ENCODE measurements at regions not wholly inside any gene's neighbourhood (a gene's known extent, or its start where the extent isn't known, plus 50 kb on each side); places are given as distances from the start of the nearest gene placed in this dataset.

DNA sequence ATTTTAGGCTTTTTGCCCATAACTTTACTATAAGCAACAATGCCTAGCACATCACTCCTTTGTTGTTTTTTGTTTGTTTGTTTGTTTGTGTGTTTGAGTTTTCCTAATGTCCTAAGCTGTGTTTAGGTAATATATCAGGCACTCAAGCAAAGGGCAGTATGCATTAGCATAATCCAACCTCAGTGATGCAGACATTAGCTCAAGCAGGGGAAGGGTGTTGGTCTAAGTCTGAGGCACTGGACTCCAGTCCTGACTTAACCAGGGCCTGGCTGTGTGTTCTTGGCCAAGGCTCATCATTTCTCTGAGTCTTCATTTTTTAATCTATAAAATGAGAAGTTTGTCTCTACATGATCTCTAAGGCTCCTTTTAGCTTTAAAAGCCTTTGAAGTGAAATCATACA lies 65.9 kb upstream of the RFC3 start:
- H3K27ac ChIP-seq: no peak overlapping the region
- no peaks in the 10 kb centered on the region for H3K27me3 ChIP-seq (replicated peaks)
- TF ChIP-seq, protein P1, sequence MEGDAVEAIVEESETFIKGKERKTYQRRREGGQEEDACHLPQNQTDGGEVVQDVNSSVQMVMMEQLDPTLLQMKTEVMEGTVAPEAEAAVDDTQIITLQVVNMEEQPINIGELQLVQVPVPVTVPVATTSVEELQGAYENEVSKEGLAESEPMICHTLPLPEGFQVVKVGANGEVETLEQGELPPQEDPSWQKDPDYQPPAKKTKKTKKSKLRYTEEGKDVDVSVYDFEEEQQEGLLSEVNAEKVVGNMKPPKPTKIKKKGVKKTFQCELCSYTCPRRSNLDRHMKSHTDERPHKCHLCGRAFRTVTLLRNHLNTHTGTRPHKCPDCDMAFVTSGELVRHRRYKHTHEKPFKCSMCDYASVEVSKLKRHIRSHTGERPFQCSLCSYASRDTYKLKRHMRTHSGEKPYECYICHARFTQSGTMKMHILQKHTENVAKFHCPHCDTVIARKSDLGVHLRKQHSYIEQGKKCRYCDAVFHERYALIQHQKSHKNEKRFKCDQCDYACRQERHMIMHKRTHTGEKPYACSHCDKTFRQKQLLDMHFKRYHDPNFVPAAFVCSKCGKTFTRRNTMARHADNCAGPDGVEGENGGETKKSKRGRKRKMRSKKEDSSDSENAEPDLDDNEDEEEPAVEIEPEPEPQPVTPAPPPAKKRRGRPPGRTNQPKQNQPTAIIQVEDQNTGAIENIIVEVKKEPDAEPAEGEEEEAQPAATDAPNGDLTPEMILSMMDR (IDR thresholded peaks at IDR 0.05; ENCODE audit: low read depth, low read length, missing control alignments): no peak
- no peak overlapping the region for H3K4me3 ChIP-seq (ENCODE audit: low read depth, low read length)
- in situ Hi-C loops (cut with HindIII; ENCODE audit: low pct_ligation_motif_present, low sequenced_read_pairs): no loop called here
- no peak for DNase-seq
- H3K36me3 ChIP-seq (replicated peaks): no peaks in the 10 kb centered on the region

DNA sequence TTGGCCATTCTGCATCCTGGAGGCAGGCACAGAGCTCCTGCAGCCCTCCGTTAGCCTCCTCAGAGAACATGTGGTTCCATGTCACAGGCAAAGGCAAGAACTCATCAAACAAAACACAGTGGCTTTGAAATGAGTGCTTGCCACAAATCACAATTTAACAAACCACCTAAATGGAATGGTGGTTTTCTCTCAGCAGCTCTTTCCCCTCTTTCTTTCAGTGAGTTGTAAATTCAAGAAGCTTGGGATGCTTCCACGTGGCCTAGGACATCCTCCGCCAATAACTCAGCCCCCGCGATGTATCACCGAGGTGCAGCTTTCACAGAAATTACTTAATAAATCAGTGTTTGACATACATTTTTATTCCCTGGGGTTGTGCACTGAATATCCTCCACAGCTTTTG lies 65.4 kb upstream of the RFC3 start:
- DNase-seq: no peak
- H3K4me3 ChIP-seq (ENCODE audit: low read depth, low read length): no peak overlapping the region
- H3K36me3 ChIP-seq (replicated peaks): no peaks in the 10 kb centered on the region
- in situ Hi-C loops (cut with HindIII; ENCODE audit: low pct_ligation_motif_present, low sequenced_read_pairs): no loop called here
- TF ChIP-seq, protein P1 (IDR thresholded peaks at IDR 0.05; ENCODE audit: low read depth, low read length, missing control alignments): no peak
- H3K27ac ChIP-seq: no peak overlapping the region
- H3K27me3 ChIP-seq (replicated peaks): no peaks in the 10 kb centered on the region

GRCh38 chr13:33756929-33757328 lies 61.0 kb upstream of the RFC3 start:
- TF ChIP-seq, protein P1 (IDR thresholded peaks at IDR 0.05; ENCODE audit: low read depth, low read length, missing control alignments): no peak
- no peaks in the 10 kb centered on the region for H3K36me3 ChIP-seq (replicated peaks)
- H3K27ac ChIP-seq: no peak overlapping the region
- DNase-seq: no peak
- no peak overlapping the region for H3K4me3 ChIP-seq (ENCODE audit: low read depth, low read length)
- in situ Hi-C loops (cut with HindIII; ENCODE audit: low pct_ligation_motif_present, low sequenced_read_pairs): no loop called here
- no peaks in the 10 kb centered on the region for H3K27me3 ChIP-seq (replicated peaks)

DNA sequence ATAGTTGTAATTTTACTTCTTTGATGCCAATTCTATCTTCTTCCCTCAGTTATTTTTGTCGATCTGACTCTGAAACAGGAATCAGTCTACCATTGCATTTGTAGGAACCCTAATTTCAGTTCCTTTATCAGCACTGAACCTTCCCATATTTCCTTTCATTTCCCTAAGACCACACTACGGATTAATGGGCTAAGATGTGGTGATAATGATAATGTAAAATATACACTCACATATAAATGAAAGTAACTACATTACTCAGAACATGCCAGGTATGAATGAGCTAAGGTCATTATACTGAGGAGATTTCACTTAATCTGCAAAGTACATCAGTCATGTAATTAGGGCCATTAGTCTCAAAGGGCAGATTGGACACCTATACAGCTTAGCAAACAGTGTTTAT lies 60.2 kb upstream of the RFC3 start:
- H3K27me3 ChIP-seq (replicated peaks): no peaks in the 10 kb centered on the region
- H3K27ac ChIP-seq: no peak overlapping the region
- DNase-seq: no peak
- TF ChIP-seq, protein P1 (IDR thresholded peaks at IDR 0.05; ENCODE audit: low read depth, low read length, missing control alignments): no peak
- H3K4me3 ChIP-seq (ENCODE audit: low read depth, low read length): no peak overlapping the region
- H3K36me3 ChIP-seq (replicated peaks): no peaks in the 10 kb centered on the region
- in situ Hi-C loops (cut with HindIII; ENCODE audit: low pct_ligation_motif_present, low sequenced_read_pairs): no loop called here

- H3K4me3 ChIP-seq (ENCODE audit: low read depth, low read length): no peak overlapping the region
- H3K27me3 ChIP-seq (replicated peaks): no peaks in the 10 kb centered on the region
- in situ Hi-C loops (cut with HindIII; ENCODE audit: low pct_ligation_motif_present, low sequenced_read_pairs): no loop called here
- TF ChIP-seq, protein P1 (IDR thresholded peaks at IDR 0.05; ENCODE audit: low read depth, low read length, missing control alignments): no peak
- no peak for DNase-seq
- no peak overlapping the region for H3K27ac ChIP-seq
- no peaks in the 10 kb centered on the region for H3K36me3 ChIP-seq (replicated peaks)
These were observed 59.8 kb upstream of the RFC3 start for GRCh38 chr13:33758113-33758512.

DNA sequence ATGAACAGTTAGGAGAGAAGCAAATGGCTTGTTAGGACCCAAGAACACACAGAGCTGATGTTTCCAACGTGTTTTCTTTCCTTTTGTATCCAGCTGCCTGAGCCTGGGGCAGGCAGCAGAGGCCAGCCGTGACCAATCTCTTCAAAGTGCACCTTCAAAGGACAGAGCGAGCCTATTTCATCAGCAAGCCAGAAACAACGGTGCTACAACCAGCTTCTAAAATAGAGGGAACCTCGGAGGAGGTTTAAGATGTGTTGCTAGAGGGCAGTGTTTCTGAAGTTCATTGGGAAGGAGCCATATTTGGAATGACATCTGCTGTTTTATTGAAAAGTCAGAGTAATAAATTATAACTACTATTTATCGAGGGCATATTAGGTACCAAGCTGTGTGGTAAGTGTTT lies 56.2 kb upstream of the RFC3 start:
- no peak overlapping the region for H3K4me3 ChIP-seq (ENCODE audit: low read depth, low read length)
- TF ChIP-seq, protein P1 (IDR thresholded peaks at IDR 0.05; ENCODE audit: low read depth, low read length, missing control alignments): peak; percentile 43
- in situ Hi-C loops (cut with HindIII; ENCODE audit: low pct_ligation_motif_present, low sequenced_read_pairs): no loop called here
- peak; percentile 11 for DNase-seq
- no peak overlapping the region for H3K27ac ChIP-seq
- H3K27me3 ChIP-seq (replicated peaks): no peaks in the 10 kb centered on the region
- no peaks in the 10 kb centered on the region for H3K36me3 ChIP-seq (replicated peaks)
